ENCODE measurements at regions not wholly inside any gene's neighbourhood (a gene's known extent, or its start where the extent isn't known, plus 50 kb on each side); places are given as distances from the start of the nearest gene placed in this dataset.

DNA sequence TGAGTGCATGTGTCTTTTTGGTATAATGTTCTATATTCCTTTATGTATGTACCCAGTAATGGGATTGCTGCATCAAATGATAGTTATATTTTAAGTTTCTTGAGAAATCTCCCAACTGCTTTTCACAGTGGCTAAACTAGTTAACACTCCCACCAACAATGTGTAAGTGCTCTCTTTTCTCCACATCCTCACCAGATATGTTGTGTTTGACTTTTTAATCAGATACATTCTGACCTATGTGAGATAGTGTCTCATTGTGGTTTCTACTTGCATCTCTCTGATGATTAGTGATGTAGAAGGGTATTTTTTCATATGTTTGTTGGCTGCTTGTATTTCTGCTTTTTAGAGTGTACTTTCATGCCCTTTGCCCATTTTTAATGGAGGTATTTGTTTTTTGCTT lies 62.8 kb upstream of the ALG10B start:
- TF ChIP-seq, protein P1, sequence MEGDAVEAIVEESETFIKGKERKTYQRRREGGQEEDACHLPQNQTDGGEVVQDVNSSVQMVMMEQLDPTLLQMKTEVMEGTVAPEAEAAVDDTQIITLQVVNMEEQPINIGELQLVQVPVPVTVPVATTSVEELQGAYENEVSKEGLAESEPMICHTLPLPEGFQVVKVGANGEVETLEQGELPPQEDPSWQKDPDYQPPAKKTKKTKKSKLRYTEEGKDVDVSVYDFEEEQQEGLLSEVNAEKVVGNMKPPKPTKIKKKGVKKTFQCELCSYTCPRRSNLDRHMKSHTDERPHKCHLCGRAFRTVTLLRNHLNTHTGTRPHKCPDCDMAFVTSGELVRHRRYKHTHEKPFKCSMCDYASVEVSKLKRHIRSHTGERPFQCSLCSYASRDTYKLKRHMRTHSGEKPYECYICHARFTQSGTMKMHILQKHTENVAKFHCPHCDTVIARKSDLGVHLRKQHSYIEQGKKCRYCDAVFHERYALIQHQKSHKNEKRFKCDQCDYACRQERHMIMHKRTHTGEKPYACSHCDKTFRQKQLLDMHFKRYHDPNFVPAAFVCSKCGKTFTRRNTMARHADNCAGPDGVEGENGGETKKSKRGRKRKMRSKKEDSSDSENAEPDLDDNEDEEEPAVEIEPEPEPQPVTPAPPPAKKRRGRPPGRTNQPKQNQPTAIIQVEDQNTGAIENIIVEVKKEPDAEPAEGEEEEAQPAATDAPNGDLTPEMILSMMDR (IDR thresholded peaks at IDR 0.05): no peak
- no peak for TF ChIP-seq SMC3 (IDR thresholded peaks at IDR 0.05; ENCODE audit: low read depth, low read length)

Data from SK-N-SH (cell line).